ENCODE measurements at regions not wholly inside any gene's neighbourhood (a gene's known extent, or its start where the extent isn't known, plus 50 kb on each side); places are given as distances from the start of the nearest gene placed in this dataset.

- POLR2A ChIA-PET: no interaction called here
- no peak for DNase-seq (ENCODE audit: unreplicated experiment)
- Mint-ChIP-seq H3K36me3 (ENCODE audit: insufficient read depth, unreplicated experiment) (peaks cover 18% of the 10 kb centered on the region), H3K27me3 (ENCODE audit: insufficient read depth, unreplicated experiment) (no peaks in the 10 kb centered on the region), H3K4me3 (ENCODE audit: unreplicated experiment) (no peak overlapping the region), H3K9me3 (ENCODE audit: unreplicated experiment) (no peaks in the 10 kb centered on the region), H3K27ac (ENCODE audit: low read depth, unreplicated experiment) (no peak overlapping the region), H3K4me1 (ENCODE audit: insufficient read depth, unreplicated experiment) (peaks cover 9% of the 10 kb centered on the region)
- CTCF ChIA-PET: interaction anchor here (0.7 kb wide), 2 partner anchors 14 to 261 kb away, joined by 3 read pairs; no protein-coding TSS in a partner anchor
- no TSS peak for BruUV-seq (replicated peaks)
- intact Hi-C loops (cut with micrococcal nuclease): no loop called here
- TF ChIP-seq, protein P1, sequence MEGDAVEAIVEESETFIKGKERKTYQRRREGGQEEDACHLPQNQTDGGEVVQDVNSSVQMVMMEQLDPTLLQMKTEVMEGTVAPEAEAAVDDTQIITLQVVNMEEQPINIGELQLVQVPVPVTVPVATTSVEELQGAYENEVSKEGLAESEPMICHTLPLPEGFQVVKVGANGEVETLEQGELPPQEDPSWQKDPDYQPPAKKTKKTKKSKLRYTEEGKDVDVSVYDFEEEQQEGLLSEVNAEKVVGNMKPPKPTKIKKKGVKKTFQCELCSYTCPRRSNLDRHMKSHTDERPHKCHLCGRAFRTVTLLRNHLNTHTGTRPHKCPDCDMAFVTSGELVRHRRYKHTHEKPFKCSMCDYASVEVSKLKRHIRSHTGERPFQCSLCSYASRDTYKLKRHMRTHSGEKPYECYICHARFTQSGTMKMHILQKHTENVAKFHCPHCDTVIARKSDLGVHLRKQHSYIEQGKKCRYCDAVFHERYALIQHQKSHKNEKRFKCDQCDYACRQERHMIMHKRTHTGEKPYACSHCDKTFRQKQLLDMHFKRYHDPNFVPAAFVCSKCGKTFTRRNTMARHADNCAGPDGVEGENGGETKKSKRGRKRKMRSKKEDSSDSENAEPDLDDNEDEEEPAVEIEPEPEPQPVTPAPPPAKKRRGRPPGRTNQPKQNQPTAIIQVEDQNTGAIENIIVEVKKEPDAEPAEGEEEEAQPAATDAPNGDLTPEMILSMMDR (IDR thresholded peaks at IDR 0.05; ENCODE audit: unreplicated experiment): no peak
These were observed 76.7 kb downstream of the BOLA3 start for GRCh38 chr2:74070991-74071390.

GRCh38 chr2:74071426-74071825 is 76.3 kb downstream of the BOLA3 start:
- intact Hi-C loops (cut with micrococcal nuclease): no loop called here
- POLR2A ChIA-PET: no interaction called here
- Mint-ChIP-seq H3K9me3 (ENCODE audit: unreplicated experiment) (no peaks in the 10 kb centered on the region), H3K4me3 (ENCODE audit: unreplicated experiment) (no peak overlapping the region), H3K4me1 (ENCODE audit: insufficient read depth, unreplicated experiment) (peaks cover 8% of the 10 kb centered on the region), H3K27ac (ENCODE audit: low read depth, unreplicated experiment) (no peak overlapping the region), H3K27me3 (ENCODE audit: insufficient read depth, unreplicated experiment) (no peaks in the 10 kb centered on the region), H3K36me3 (ENCODE audit: insufficient read depth, unreplicated experiment) (peaks cover 20% of the 10 kb centered on the region)
- no TSS peak for BruUV-seq (replicated peaks)
- TF ChIP-seq, protein P1 (IDR thresholded peaks at IDR 0.05; ENCODE audit: unreplicated experiment): no peak
- CTCF ChIA-PET: interaction anchor here (0.7 to 1.0 kb wide), 3 partner anchors 14 to 1488 kb away, joined by 3 read pairs; no protein-coding TSS in a partner anchor
- DNase-seq (ENCODE audit: unreplicated experiment): no peak

GRCh38 chr2:74072565-74072964 is 75.1 kb downstream of the BOLA3 start:
- ChIA-PET CTCF (interaction anchor here (0.8 kb wide), 1 partner anchor 102 kb away, joined by 6 read pairs; no protein-coding TSS in a partner anchor), POLR2A (no interaction called here)
- DNase-seq (ENCODE audit: unreplicated experiment): peak; percentile 48
- no peaks in the 10 kb centered on the region for H3K4me1 Mint-ChIP-seq (ENCODE audit: insufficient read depth, unreplicated experiment)
- no peaks in the 10 kb centered on the region for H3K27me3 Mint-ChIP-seq (ENCODE audit: insufficient read depth, unreplicated experiment)
- no peak overlapping the region for H3K4me3 Mint-ChIP-seq (ENCODE audit: unreplicated experiment)
- H3K36me3 Mint-ChIP-seq (ENCODE audit: insufficient read depth, unreplicated experiment): peaks cover 30% of the 10 kb centered on the region
- no peak overlapping the region for H3K27ac Mint-ChIP-seq (ENCODE audit: low read depth, unreplicated experiment)
- intact Hi-C loops (cut with micrococcal nuclease): no loop called here
- TF ChIP-seq, protein P1 (IDR thresholded peaks at IDR 0.05; ENCODE audit: unreplicated experiment): no peak
- BruUV-seq (replicated peaks): no TSS peak
- H3K9me3 Mint-ChIP-seq (ENCODE audit: unreplicated experiment): no peaks in the 10 kb centered on the region

DNA sequence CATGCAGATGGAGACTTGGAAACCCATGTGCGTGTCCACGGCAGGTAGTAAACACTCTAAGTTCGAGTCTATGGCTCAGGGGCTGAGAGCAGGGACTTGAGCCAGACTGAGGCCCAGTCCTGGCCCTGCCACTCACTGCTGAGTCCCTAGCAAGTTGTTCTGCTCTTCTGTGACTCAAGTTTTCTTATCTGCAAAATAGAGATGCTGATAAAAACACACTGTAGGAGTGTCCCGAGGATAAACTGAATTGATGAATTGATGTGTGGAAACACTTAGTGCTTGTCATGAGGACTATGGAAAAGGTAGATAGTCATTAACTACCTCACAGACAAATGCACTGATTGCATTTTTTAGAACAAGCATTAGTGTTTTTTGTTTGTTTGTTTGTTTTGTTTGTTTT is 73.2 kb downstream of the BOLA3 start:
- intact Hi-C loops (cut with micrococcal nuclease): no loop called here
- Mint-ChIP-seq H3K4me1 (ENCODE audit: insufficient read depth, unreplicated experiment) (no peaks in the 10 kb centered on the region), H3K36me3 (ENCODE audit: insufficient read depth, unreplicated experiment) (peaks cover 34% of the 10 kb centered on the region), H3K9me3 (ENCODE audit: unreplicated experiment) (no peaks in the 10 kb centered on the region), H3K27ac (ENCODE audit: low read depth, unreplicated experiment) (no peak overlapping the region), H3K4me3 (ENCODE audit: unreplicated experiment) (no peak overlapping the region), H3K27me3 (ENCODE audit: insufficient read depth, unreplicated experiment) (no peaks in the 10 kb centered on the region)
- TF ChIP-seq, protein P1 (IDR thresholded peaks at IDR 0.05; ENCODE audit: unreplicated experiment): no peak
- CTCF ChIA-PET: no interaction called here
- POLR2A ChIA-PET: no interaction called here
- DNase-seq (ENCODE audit: unreplicated experiment): no peak
- BruUV-seq (replicated peaks): no TSS peak

Data from MCF 10A (cell line).